SJSA1 (cell line): ENCODE measurements at regions not wholly inside any gene's neighbourhood (a gene's known extent, or its start where the extent isn't known, plus 50 kb on each side); places are given as distances from the start of the nearest gene placed in this dataset.

Experiments used
- DNase-seq, 2 experiments: peaks; one replicate each; pipeline ENCODE4 v3.0.0-alpha.2; 2015 to 2020; ENCODE audit warnings: low spot score in 2 of 2, low read depth in 1 of 2
- H3K27ac ChIP-seq: fragments of 250-450 bp; sonication (Bioruptor Pico); 2 replicates; pipeline ENCODE4 v1.5.1; 2020; ENCODE audit warnings: mild to moderate bottlenecking, moderate library complexity
- H3K27me3 ChIP-seq: fragments of 250-450 bp; sonication (Bioruptor Pico); replicated peaks from 2 replicates; pipeline ENCODE4 v1.5.1; 2020; ENCODE audit warnings: mild to moderate bottlenecking, moderate library complexity
- H3K36me3 ChIP-seq: fragments of 250-450 bp; sonication (Bioruptor Pico); 2 replicates; pipeline ENCODE4 v1.5.1; 2020; ENCODE audit warnings: mild to moderate bottlenecking
- H3K4me1 ChIP-seq: fragments of 250-450 bp; sonication (Bioruptor Pico); replicated peaks from 2 replicates; pipeline ENCODE4 v1.6.1; 2021; ENCODE audit warnings: mild to moderate bottlenecking
- H3K4me3 ChIP-seq: fragments of 250-450 bp; sonication (Bioruptor Pico); 2 replicates; pipeline ENCODE4 v1.5.1; 2020; ENCODE audit warnings: mild to moderate bottlenecking
- H3K9me3 ChIP-seq: fragments of 250-450 bp; sonication (Bioruptor Pico); replicated peaks from 2 replicates; pipeline ENCODE4 v1.5.1; 2020; ENCODE audit warnings: mild to moderate bottlenecking

DNA sequence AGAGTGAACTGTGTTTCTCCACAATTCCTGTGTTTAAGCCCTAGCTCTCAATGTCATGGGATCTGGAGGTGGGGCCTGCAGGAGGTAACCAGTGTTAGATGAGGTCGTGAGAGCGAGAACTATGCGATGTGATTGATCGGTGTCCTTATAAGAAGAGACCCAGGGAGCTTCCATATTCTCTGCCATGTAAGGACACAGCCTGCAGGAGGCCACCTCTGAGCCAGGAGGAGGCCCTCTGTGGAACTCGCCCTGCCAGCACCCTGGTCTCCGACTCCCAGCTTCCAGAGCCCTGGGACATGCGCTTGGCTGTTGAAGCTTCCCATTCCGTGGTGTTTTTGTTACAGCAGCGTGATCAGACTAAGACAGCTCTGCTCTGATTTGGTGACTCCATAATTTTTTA is 255.4 kb downstream of the IRX2 start:
- Histone ChIP-seq H3K4me1 (no peaks in the 10 kb centered on the region), H3K27ac (no peak overlapping the region), H3K27me3 (no peaks in the 10 kb centered on the region), H3K36me3 (no peaks in the 10 kb centered on the region), H3K9me3 (peaks cover 26% of the 10 kb centered on the region), H3K4me3 (no peak overlapping the region)
- no peak for DNase-seq

DNA sequence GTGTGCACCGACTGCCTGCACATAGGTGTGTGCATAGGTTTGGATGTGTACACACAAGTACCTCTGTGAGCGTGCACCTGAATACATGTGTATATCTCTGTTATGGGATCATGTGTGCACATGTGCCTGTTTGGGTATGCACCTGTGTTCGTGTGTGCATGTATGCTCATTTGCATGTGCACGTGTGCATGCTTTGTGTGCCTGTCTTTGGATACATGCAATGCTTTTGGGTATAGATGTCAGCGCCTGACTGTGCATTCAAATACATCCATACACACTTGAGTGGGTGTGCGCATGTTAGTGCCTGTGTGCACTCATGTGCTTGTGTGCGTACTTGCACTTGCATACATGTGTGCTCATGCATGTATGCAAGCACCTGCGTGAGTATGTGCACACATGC is 258.1 kb downstream of the IRX2 start:
- H3K36me3 ChIP-seq, result no peaks in the 10 kb centered on the region
- no peak overlapping the region for H3K27ac ChIP-seq
- no peak overlapping the region for H3K4me3 ChIP-seq
- peaks cover 34% of the 10 kb centered on the region for H3K9me3 ChIP-seq
- no peaks in the 10 kb centered on the region for H3K27me3 ChIP-seq
- no peaks in the 10 kb centered on the region for H3K4me1 ChIP-seq
- DNase-seq, result no peak

DNA sequence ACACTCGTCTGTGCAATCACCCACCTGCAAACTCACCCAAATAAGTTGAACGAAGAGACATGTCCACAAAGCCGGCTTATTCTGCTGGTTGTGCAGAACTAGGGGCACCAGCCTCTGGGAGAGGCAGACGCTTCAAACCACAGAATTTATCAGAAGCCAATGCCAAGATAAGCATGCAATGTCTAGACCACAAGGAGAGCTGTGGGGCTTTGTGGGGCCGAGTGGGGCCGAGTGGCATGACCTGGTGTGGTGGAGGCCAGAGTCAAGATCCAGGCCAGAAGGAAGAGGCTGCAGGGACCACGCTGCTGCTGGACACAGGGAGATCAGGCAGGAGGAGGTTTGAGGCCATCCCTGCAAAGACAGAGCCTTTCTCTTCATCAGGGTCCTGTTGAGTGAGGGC is 259.0 kb downstream of the IRX2 start:
- Histone ChIP-seq H3K4me1 (no peaks in the 10 kb centered on the region), H3K27me3 (no peaks in the 10 kb centered on the region), H3K27ac (no peak overlapping the region), H3K9me3 (peaks cover 40% of the 10 kb centered on the region), H3K36me3 (no peaks in the 10 kb centered on the region), H3K4me3 (no peak overlapping the region)
- DNase-seq, result no peak

DNA sequence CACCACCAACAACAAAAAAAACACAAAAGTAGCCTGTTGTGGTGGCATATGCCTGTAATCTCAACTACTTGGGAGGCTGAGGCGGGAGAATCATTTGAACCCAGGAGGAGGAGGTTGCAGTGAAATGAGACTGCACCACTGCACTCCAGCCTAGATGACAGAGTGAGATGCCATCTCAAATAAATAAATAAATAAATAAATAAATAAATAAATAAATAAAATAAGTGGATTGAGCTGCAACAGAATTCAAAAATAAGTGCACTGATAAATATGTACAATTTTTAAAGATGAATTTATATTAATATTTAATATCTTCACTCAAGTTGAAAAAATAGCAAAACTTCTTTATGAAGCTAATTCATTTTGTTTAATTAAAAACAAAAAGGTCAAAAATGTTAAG is 259.6 kb downstream of the IRX2 start:
- Histone ChIP-seq H3K36me3 (no peaks in the 10 kb centered on the region), H3K4me1 (no peaks in the 10 kb centered on the region), H3K27ac (no peak overlapping the region), H3K27me3 (no peaks in the 10 kb centered on the region), H3K9me3 (peaks cover 43% of the 10 kb centered on the region), H3K4me3 (no peak overlapping the region)
- no peak for DNase-seq

DNA sequence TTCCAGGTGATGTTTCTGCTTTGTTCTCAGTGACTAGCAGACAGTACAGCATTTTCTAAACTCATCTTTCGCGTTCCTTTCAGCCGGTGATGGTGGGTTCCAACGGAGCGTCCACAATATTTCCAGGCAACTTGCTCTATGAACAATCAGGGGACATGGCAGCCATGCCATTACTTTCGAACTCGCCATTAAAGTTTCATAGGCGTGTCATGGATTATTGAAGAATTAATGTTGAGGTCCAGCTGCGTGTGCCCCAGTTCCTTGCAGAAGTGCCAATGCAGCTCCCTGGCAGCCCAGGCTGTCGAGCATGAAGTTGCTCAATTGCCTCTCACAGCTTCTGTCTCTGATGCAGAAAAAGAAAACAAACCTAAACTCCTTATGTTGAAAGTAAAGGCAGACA is 262.2 kb downstream of the IRX2 start:
- DNase-seq, result no peak
- no peak overlapping the region for H3K27ac ChIP-seq
- no peaks in the 10 kb centered on the region for H3K4me1 ChIP-seq
- no peak overlapping the region for H3K4me3 ChIP-seq
- H3K36me3 ChIP-seq, result no peaks in the 10 kb centered on the region
- no peaks in the 10 kb centered on the region for H3K27me3 ChIP-seq
- H3K9me3 ChIP-seq, result peaks cover 33% of the 10 kb centered on the region

DNA sequence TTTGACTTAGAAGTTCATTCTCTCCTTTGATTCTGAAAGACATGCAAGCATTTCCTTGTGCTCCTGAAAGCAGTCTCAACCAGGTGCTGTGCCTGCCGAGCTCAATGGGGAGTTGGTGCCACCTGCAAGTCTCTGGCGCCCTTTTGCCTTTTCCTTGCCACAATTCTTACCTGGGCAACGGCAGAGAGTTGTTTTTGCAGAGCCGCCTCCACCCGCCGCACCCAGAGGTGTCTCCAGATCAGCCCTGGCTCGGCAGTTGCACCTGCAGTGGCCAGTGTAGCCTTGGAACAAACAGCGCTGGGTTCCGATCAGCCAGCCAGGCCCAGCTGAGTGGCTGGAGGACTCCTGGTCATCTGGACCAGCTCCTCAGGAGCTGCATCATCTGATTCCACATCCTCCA is 262.9 kb downstream of the IRX2 start:
- Histone ChIP-seq H3K4me1 (no peaks in the 10 kb centered on the region), H3K9me3 (peaks cover 32% of the 10 kb centered on the region), H3K27me3 (no peaks in the 10 kb centered on the region), H3K4me3 (no peak overlapping the region), H3K27ac (no peak overlapping the region), H3K36me3 (no peaks in the 10 kb centered on the region)
- DNase-seq, result no peak

DNA sequence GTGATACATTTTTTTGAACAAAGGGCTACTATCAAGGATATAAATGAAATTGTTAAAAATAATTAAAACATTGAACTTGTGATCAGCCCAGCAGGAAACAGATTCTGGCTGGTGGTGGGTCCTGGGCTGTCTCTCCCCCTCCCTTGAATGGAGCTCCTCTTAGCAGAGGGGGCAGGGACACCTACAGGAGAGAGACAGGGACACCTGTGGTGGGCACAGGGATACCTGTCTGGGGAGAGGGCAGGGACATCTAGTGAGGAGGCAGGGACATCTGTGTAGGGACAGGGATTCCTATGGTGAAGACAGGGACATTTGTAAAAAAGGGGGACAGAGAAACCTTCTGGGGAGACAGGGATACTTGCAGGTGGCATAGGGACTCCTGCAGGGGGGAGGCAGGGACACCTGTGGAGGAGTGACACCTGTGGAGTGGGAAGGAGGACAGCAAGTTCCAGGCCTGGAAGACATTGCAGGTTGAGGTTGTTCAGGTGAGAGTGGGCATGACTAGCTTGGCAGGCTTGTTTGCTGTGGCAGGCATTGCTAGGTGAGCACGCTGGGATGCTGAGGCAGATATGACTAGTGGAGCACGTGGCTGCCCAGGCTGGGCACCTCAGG is 264.2 kb downstream of the IRX2 start:
- Histone ChIP-seq H3K9me3 (peaks cover 28% of the 10 kb centered on the region), H3K27me3 (no peaks in the 10 kb centered on the region), H3K36me3 (no peaks in the 10 kb centered on the region), H3K27ac (no peak overlapping the region), H3K4me1 (no peaks in the 10 kb centered on the region), H3K4me3 (no peak overlapping the region)
- DNase-seq, result no peak

DNA sequence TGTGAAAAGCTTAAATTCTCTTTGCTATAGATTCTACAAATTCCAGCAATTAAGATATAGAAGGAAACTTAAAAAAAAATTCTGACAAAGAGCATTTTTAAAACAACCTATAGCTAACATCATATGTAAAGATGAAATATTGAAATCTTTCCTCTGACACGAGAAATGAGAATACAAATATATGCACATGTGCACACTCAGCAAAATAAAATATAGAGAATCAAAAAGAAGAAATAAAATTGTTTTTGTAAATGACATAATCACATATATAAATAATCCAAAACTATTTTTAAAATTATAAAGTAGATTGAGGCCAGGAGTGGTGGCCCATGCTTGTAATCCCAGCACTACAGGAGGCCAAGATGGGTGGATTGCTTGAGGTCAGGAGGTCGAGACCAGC is 265.1 kb downstream of the IRX2 start:
- Histone ChIP-seq H3K27ac (no peak overlapping the region), H3K36me3 (no peaks in the 10 kb centered on the region), H3K4me3 (no peak overlapping the region), H3K27me3 (no peaks in the 10 kb centered on the region), H3K4me1 (no peaks in the 10 kb centered on the region), H3K9me3 (peaks cover 36% of the 10 kb centered on the region)
- no peak for DNase-seq

DNA sequence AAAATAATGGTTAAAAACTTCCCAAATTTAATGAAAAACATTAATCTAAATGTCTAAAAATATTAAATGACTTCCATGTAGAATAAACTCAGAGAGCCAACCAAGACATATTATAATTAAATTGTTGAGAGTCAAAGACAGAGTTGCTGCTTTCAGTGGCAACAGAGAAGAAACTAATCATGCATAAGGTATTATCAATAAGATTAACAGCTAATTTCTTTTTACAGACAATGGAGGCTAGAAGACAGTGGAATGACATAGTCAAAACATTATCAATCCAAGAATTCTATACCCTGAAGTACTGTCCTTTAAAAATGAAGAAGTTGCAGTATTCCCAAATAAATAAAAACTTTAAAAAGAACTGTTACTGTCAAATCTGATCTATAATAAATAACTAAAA is 268.7 kb downstream of the IRX2 start:
- DNase-seq, result no peak
- no peaks in the 10 kb centered on the region for H3K27me3 ChIP-seq
- peaks cover 44% of the 10 kb centered on the region for H3K9me3 ChIP-seq
- no peak overlapping the region for H3K4me3 ChIP-seq
- H3K36me3 ChIP-seq, result no peaks in the 10 kb centered on the region
- H3K4me1 ChIP-seq, result no peaks in the 10 kb centered on the region
- H3K27ac ChIP-seq, result no peak overlapping the region

DNA sequence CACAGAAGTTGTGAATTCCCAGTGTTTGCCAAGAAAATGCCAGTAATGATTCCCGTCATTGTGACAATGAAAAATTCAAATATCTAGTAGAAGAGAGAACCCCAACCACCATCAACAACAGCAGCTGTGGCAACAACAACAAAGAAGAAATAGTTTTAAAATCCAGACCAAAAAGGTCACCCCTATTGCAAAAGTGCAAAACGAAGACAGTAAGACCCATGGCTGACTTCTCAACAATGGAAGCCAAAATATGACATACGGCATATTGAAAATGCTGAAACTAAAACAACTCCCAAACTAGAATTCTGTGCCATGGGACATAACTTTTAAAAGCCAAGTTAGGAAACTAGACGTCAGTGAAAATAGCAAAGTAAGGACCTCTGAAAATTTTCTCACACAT is 270.6 kb downstream of the IRX2 start:
- Histone ChIP-seq H3K27ac (no peak overlapping the region), H3K4me3 (no peak overlapping the region), H3K9me3 (peaks cover 45% of the 10 kb centered on the region), H3K36me3 (no peaks in the 10 kb centered on the region), H3K27me3 (no peaks in the 10 kb centered on the region), H3K4me1 (no peaks in the 10 kb centered on the region)
- no peak for DNase-seq

DNA sequence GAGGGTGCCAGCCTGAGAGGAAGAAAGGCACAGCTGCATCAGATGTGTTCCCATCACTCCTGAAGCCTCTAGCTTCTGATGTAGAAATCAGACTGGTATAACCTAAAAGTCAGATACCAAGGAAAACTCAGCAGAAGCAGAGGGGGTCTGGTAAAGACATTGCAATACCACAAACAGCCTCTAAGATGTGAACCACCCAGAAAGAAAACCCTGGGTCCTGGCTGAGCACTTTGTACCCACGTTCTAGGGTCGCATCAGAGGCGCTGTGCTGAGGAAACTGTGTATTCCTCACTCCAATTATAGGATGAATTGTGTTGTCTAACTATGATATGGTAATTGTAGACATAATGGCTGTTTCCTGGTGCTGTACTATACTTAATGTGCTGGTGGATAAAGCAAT is 275.6 kb downstream of the IRX2 start:
- H3K27me3 ChIP-seq, result no peaks in the 10 kb centered on the region
- DNase-seq, result no peak
- H3K27ac ChIP-seq, result no peak overlapping the region
- no peak overlapping the region for H3K4me3 ChIP-seq
- H3K36me3 ChIP-seq, result no peaks in the 10 kb centered on the region
- H3K9me3 ChIP-seq, result peaks cover 28% of the 10 kb centered on the region
- no peaks in the 10 kb centered on the region for H3K4me1 ChIP-seq

DNA sequence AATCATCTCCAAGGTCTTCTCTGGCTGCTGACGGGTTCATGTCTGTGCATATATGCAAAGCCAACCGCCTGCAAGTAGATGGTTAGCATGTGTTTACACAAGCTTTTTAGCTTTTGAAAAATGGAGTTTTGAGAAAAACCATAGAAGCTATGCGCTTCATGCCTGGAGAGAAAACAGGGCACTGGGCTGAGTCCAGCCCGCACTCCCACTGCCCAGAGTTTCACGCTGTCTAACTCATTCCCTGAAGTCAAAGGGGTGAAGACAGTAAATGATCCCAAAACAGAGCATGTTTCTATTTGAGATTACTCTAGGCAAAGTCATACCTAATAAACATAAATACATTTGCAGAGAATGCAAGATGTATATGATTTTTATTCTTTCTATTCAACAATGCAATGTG is 278.8 kb downstream of the IRX2 start:
- DNase-seq, result no peak
- peaks cover 15% of the 10 kb centered on the region; the same call in 1 of the 2 replicates for H3K9me3 ChIP-seq
- H3K27me3 ChIP-seq, result no peaks in the 10 kb centered on the region
- H3K4me1 ChIP-seq, result no peaks in the 10 kb centered on the region
- no peak overlapping the region for H3K4me3 ChIP-seq
- H3K27ac ChIP-seq, result no peak overlapping the region
- H3K36me3 ChIP-seq, result no peaks in the 10 kb centered on the region

DNA sequence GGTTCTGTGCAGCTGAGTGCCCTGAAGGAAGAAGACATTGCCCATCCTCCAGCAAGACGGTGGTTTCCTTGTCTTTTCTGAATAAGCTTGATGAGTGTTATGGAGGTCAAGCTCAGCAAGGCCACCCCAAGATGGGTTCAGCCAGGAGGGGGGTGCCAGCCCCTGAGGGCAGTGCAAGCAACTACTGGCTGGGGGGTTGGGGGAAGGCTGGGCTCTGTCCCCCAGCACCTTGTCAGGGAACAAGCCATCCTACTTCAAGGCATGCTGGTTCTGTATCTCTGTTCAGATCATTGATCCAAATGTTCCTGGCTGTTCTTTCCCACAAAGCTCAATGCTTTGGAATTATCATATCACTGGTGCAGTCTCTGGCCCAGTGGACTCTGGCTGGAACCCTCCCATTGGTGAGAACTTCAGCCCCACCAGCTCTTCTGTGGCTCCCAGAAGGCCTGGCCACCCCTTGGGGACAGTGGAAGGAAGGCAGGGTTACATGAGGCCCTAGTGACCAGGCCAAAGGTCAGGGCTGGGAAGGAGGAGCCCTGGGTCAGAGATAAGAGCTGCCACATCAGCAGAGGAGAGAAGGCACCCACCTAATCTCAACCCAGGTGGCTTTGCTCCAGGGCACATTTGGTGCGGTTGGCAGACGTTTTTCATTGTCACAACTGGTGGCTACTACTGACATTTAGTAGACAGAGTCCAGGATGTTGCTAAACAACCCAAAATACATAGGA is 280.2 kb downstream of the IRX2 start:
- no peaks in the 10 kb centered on the region for H3K27me3 ChIP-seq
- peaks cover 15% of the 10 kb centered on the region; the same call in 1 of the 2 replicates for H3K9me3 ChIP-seq
- no peaks in the 10 kb centered on the region for H3K4me1 ChIP-seq
- H3K36me3 ChIP-seq, result no peaks in the 10 kb centered on the region
- H3K27ac ChIP-seq, result no peak overlapping the region
- no peak for DNase-seq
- H3K4me3 ChIP-seq, result no peak overlapping the region

DNA sequence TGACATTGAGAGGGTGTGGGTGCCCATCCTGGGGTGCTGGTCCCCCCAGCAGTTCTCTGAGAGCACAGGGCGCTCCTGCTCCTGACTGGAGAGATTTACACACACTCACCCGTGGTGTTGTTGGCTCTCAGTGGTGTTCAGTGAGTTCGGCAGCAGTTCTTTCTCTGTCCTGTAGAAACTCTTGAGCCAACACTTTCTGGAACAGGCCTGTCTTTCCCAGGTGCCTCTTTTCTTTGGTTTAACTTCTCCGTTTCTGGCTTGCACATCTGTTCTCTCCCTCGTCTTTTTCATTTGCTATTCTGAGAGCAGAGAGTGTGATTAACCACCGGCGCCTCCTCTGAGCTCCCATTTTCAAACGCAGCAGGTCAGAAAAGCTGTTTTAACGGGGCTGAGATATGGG is 284.5 kb downstream of the IRX2 start:
- no peak overlapping the region for H3K4me3 ChIP-seq
- no peaks in the 10 kb centered on the region for H3K4me1 ChIP-seq
- H3K9me3 ChIP-seq, result peaks cover 25% of the 10 kb centered on the region
- DNase-seq, result no peak
- H3K36me3 ChIP-seq, result no peaks in the 10 kb centered on the region
- no peaks in the 10 kb centered on the region for H3K27me3 ChIP-seq
- no peak overlapping the region for H3K27ac ChIP-seq

DNA sequence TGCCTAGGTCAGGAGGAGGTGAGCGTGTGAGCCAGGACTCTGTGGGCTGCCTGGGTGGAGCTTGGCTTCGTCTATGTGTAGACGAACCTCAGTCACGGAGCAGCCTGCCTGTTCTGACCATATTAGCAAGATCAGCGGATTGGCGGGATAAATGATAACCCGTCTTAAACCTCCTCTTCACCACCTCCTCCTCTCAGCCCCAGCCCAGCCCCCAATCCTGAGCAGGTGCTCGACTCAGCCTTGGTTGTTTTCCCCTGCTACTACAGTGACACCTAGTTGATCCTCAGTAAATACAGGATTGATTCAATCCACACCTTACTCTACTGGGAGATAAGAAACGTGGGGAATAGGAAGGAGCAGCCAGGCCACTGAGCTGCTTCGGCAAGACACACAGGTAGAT is 286.1 kb downstream of the IRX2 start:
- Histone ChIP-seq H3K36me3 (no peaks in the 10 kb centered on the region), H3K27ac (no peak overlapping the region), H3K4me1 (no peaks in the 10 kb centered on the region), H3K4me3 (no peak overlapping the region), H3K27me3 (no peaks in the 10 kb centered on the region), H3K9me3 (peaks cover 22% of the 10 kb centered on the region)
- DNase-seq, result no peak
